Body of pancreas (tissue), 4 donors: ENCODE measurements at regions not wholly inside any gene's neighbourhood (a gene's known extent, or its start where the extent isn't known, plus 50 kb on each side); places are given as distances from the start of the nearest gene placed in this dataset.

ENCODE experiments used
- ATAC-seq: fragments of 150-250 bp; one replicate; pipeline ENCODE4 v1.9.1; 2016
- DNase-seq, 4 donors: peaks; one replicate each; pipeline ENCODE4 v3.0.0-alpha.2; 2019
- H3K27ac ChIP-seq, 4 donors: fragments of 200-600 bp; sonication (generic); 1 replicate in 3 of 4; 2 replicates in 1 of 4; pipeline versions ENCODE4 v1.5.1 to v1.6.1; 2016 to 2019; ENCODE audit warnings: mild to moderate bottlenecking in 1 of 4, mixed read lengths in 1 of 4, moderate library complexity in 1 of 4
- H3K27me3 ChIP-seq, 2 donors: fragments of 200-600 bp; sonication (generic); one replicate each; pipeline ENCODE4 v1.6.0; 2016; ENCODE audit warnings: mild to moderate bottlenecking in 1 of 2
- H3K36me3 ChIP-seq, 2 donors: fragments of 200-600 bp; sonication (generic); replicated peaks in 1 of 2; 2 replicates each; pipeline ENCODE4 v1.5.1; 2016; ENCODE audit warnings: low read depth in 2 of 2; ENCODE audit not compliant: insufficient read depth in 1 of 2
- H3K4me1 ChIP-seq: fragments of 200-600 bp; sonication (generic); one replicate; pipeline ENCODE4 v1.6.0; 2016
- H3K4me3 ChIP-seq, 2 donors: fragments of 200-600 bp; sonication (generic); 1 replicate in 1 of 2; 2 replicates in 1 of 2; pipeline ENCODE4 v1.5.1; 2016 to 2019
- H3K9me3 ChIP-seq, 3 donors: fragments of 200-600 bp; sonication (generic); 1 replicate in 2 of 3; 2 replicates in 1 of 3; pipeline ENCODE4 v1.5.1; 2016
- CTCF ChIP-seq, 7 experiments: fragments of 450-650 bp in 4 of 7; fragments of 200-600 bp in 3 of 7; sonication (generic) in 3 of 7; IDR thresholded peaks; one replicate each; pipeline ENCODE4 v1.5.1; 2016 to 2019; ENCODE audit warnings: antibody characterized with exemption in 7 of 7
- POLR2A ChIP-seq, 3 donors: fragments of 450-650 bp; IDR thresholded peaks; one replicate each; pipeline ENCODE4 v1.6.1; 2016; ENCODE audit warnings: antibody characterized with exemption in 3 of 3, mild to moderate bottlenecking in 2 of 3
- WGBS, 2 donors: methylation state at CpG; one replicate each; pipeline ENCODE4 v1.1.5; 2017; 5-methylcytosine and 5-hydroxymethylcytosine counted together
- intact Hi-C: fragments of 100-400 bp; cut with DNase I; formaldehyde crosslinking; loops from one replicate; pipeline ENCODE4 v1.15.1; 2023

- Histone ChIP-seq H3K4me1 (no peaks in the 10 kb centered on the region), H3K9me3 (no peaks in the 10 kb centered on the region), H3K36me3 (no peaks in the 10 kb centered on the region), H3K27ac (no peak overlapping the region), H3K27me3 (no peaks in the 10 kb centered on the region), H3K4me3 (no peak overlapping the region)
- intact Hi-C loops, result no loop called here
- DNase-seq, result no peak
- ATAC-seq, result no peak
- TF ChIP-seq CTCF (IDR thresholded peaks at IDR 0.05) (no peak), POLR2A (IDR thresholded peaks at IDR 0.05) (no peak)
- WGBS, 2 donors, result 71 to 77% methylated on average over 6 of the region's 6 CpGs
Measured at GRCh38 chr10:44185315-44185666, 199.6 kb downstream of the CXCL12 start.

- ATAC-seq, result no peak
- intact Hi-C loops, result no loop called here
- 88 to 91% methylated on average over 7 of the region's 7 CpGs for WGBS, 2 donors
Measured at GRCh38 chr10:44184633-44185314, 200.1 kb downstream of the CXCL12 start.

GRCh38 chr10:44183667-44184632 lies 200.9 kb downstream of the CXCL12 start:
- Histone ChIP-seq H3K27me3 (no peaks in the 10 kb centered on the region), H3K4me3 (no peak overlapping the region), H3K36me3 (no peaks in the 10 kb centered on the region), H3K4me1 (no peaks in the 10 kb centered on the region), H3K9me3 (no peaks in the 10 kb centered on the region), H3K27ac (no peak overlapping the region)
- 87 to 89% methylated on average over 8 of the region's 8 CpGs for WGBS, 2 donors
- ATAC-seq (no peak), DNase-seq (no peak)
- intact Hi-C loops, result no loop called here
- TF ChIP-seq CTCF (IDR thresholded peaks at IDR 0.05), result no peak

More at GRCh38 chr10:44184633-44185314, 200.1 kb downstream of the CXCL12 start:
- H3K9me3 ChIP-seq, result no peaks in the 10 kb centered on the region
- no peaks in the 10 kb centered on the region for H3K36me3 ChIP-seq
- no peak for DNase-seq
- no peak overlapping the region for H3K4me3 ChIP-seq
- TF ChIP-seq CTCF (IDR thresholded peaks at IDR 0.05), result no peak
- TF ChIP-seq POLR2A (IDR thresholded peaks at IDR 0.05), result no peak
- H3K27me3 ChIP-seq, result no peaks in the 10 kb centered on the region
- no peaks in the 10 kb centered on the region for H3K4me1 ChIP-seq
- no peak overlapping the region for H3K27ac ChIP-seq

- H3K36me3 ChIP-seq, result no peaks in the 10 kb centered on the region
- TF ChIP-seq POLR2A (IDR thresholded peaks at IDR 0.05) (no peak), CTCF (IDR thresholded peaks at IDR 0.05) (no peak)
- WGBS, 2 donors, result 77% methylated on average over 2 of the region's 2 CpGs
- intact Hi-C loops, result no loop called here
- H3K4me1 ChIP-seq, result no peaks in the 10 kb centered on the region
- no peaks in the 10 kb centered on the region for H3K9me3 ChIP-seq
- no peak overlapping the region for H3K27ac ChIP-seq
- no peaks in the 10 kb centered on the region for H3K27me3 ChIP-seq
- no peak overlapping the region for H3K4me3 ChIP-seq
- no peak for DNase-seq
- ATAC-seq, result no peak
Measured at GRCh38 chr10:44182909-44183308, 202.0 kb downstream of the CXCL12 start.
